Keratinocyte (primary cell): ENCODE measurements at regions not wholly inside any gene's neighbourhood (a gene's known extent, or its start where the extent isn't known, plus 50 kb on each side); places are given as distances from the start of the nearest gene placed in this dataset.

Experiments
- DNase-seq: peaks from one replicate; pipeline ENCODE4 v3.0.0-alpha.2; 2011; ENCODE audit warnings: low read depth, missing footprints, low spot score
- FAIRE-seq: peaks from 2 replicates; lab custom pipeline; 2011; peaks lifted over from hg19 to GRCh38; lab: Jason Lieb, UNC
- H2AFZ ChIP-seq: 2 replicates; pipeline ENCODE4 v1.6.0; 2012; ENCODE audit warnings: low read length, control low read depth, inconsistent platforms; ENCODE audit not compliant: control insufficient read depth
- H3K27ac ChIP-seq: 2 replicates; pipeline ENCODE4 v1.5.1; 2011; ENCODE audit warnings: low read length; ENCODE audit not compliant: control insufficient read depth, insufficient read depth
- H3K27me3 ChIP-seq: 3 replicates; pipeline ENCODE4 v1.6.0; 2011; ENCODE audit warnings: low read length; ENCODE audit not compliant: control insufficient read depth, insufficient read depth; ENCODE audit errors: extremely low read depth
- H3K36me3 ChIP-seq, 2 experiments: 2 replicates in 1 of 2; 3 replicates in 1 of 2; pipeline ENCODE4 v1.5.1; 2011; ENCODE audit warnings: low read length in 2 of 2, mild to moderate bottlenecking in 1 of 2; ENCODE audit not compliant: control insufficient read depth in 2 of 2, insufficient read depth in 2 of 2; ENCODE audit errors: extremely low read depth in 1 of 2
- H3K4me1 ChIP-seq: 3 replicates; pipeline ENCODE4 v1.5.1; 2011; ENCODE audit warnings: low read length; ENCODE audit not compliant: control insufficient read depth, insufficient read depth; ENCODE audit errors: extremely low read depth
- H3K4me2 ChIP-seq: 3 replicates; pipeline ENCODE4 v1.6.0; 2011; ENCODE audit warnings: low read depth, low read length; ENCODE audit not compliant: control insufficient read depth, insufficient read depth; ENCODE audit errors: extremely low read depth
- H3K4me3 ChIP-seq, 3 experiments: fragments of 200-600 bp in 1 of 3; sonication (generic) in 1 of 3; 2 replicates in 2 of 3; 3 replicates in 1 of 3; pipeline ENCODE4 v1.5.1; 2011 to 2016; ENCODE audit warnings: low read length in 3 of 3, mild to moderate bottlenecking in 3 of 3, control low read depth in 2 of 3, inconsistent platforms in 1 of 3, low read depth in 1 of 3, mixed read lengths in 1 of 3, mixed run types in 1 of 3, moderate library complexity in 1 of 3; ENCODE audit not compliant: control insufficient read depth in 2 of 3, insufficient read depth in 2 of 3; ENCODE audit errors: extremely low read depth in 1 of 3
- H3K79me2 ChIP-seq: 2 replicates; pipeline ENCODE4 v1.6.0; 2012; ENCODE audit warnings: low read length; ENCODE audit not compliant: control insufficient read depth, insufficient read depth
- H3K9ac ChIP-seq: 3 replicates; pipeline ENCODE4 v1.6.0; 2011; ENCODE audit warnings: low read length; ENCODE audit not compliant: control insufficient read depth, insufficient read depth; ENCODE audit errors: extremely low read depth
- H3K9me1 ChIP-seq: 3 replicates; pipeline ENCODE4 v1.6.0; 2011; ENCODE audit warnings: low read length; ENCODE audit not compliant: control insufficient read depth, insufficient read depth; ENCODE audit errors: extremely low read depth
- H3K9me3 ChIP-seq: 2 replicates; pipeline ENCODE4 v1.5.1; 2012; ENCODE audit warnings: low read depth, low read length; ENCODE audit not compliant: control insufficient read depth
- H4K20me1 ChIP-seq: 3 replicates; pipeline ENCODE4 v1.6.0; 2011; ENCODE audit warnings: low read length; ENCODE audit not compliant: control insufficient read depth, insufficient read depth; ENCODE audit errors: extremely low read depth
- CTCF ChIP-seq, 3 experiments: IDR thresholded peaks in 1 of 3; conservative IDR thresholded peaks in 1 of 3; optimal IDR thresholded peaks in 1 of 3; 2 replicates in 2 of 3; 3 replicates in 1 of 3; pipeline versions ENCODE3 to v1.5.1; 2011; ENCODE audit warnings: low read length in 3 of 3, mild to moderate bottlenecking in 3 of 3, moderate library complexity in 2 of 3, control low read depth in 1 of 3, inconsistent platforms in 1 of 3; ENCODE audit not compliant: insufficient read depth in 2 of 3; ENCODE audit errors: extremely low read depth in 1 of 3
- EZH2 ChIP-seq: IDR thresholded peaks from one replicate; pipeline ENCODE4 v1.6.1; 2012; ENCODE audit warnings: inconsistent platforms, mild to moderate bottlenecking, low read length, moderate library complexity
- dilution Hi-C: fragments of 300-500 bp; cut with MboI; formaldehyde crosslinking; loops from one replicate; pipeline ENCODE4 v1.7.0; 2020; ENCODE audit warnings: low sequenced_read_pairs; ENCODE audit not compliant: extremely low pct_ligation_motif_present

- no peaks in the 10 kb centered on the region for H3K4me1 ChIP-seq
- no peaks in the 10 kb centered on the region for H3K79me2 ChIP-seq
- no peak for TF ChIP-seq EZH2
- H4K20me1 ChIP-seq: no peaks in the 10 kb centered on the region
- no peak for DNase-seq
- no peak overlapping the region for H3K9ac ChIP-seq
- H2AFZ ChIP-seq: no peak overlapping the region
- H3K9me3 ChIP-seq: no peaks in the 10 kb centered on the region
- no peak overlapping the region for H3K4me3 ChIP-seq
- H3K9me1 ChIP-seq: no peaks in the 10 kb centered on the region
- H3K36me3 ChIP-seq: no peaks in the 10 kb centered on the region
- no peak for FAIRE-seq
- no peaks in the 10 kb centered on the region for H3K27me3 ChIP-seq
- H3K27ac ChIP-seq: no peak overlapping the region
- no peak overlapping the region for H3K4me2 ChIP-seq
- dilution Hi-C loops: no loop called here
Observed at GRCh38 chr21:19700476-19700875, 1296.9 kb upstream of the TMPRSS15 start.

GRCh38 chr21:19702726-19703125, 1295.5 kb upstream of the NCAM2 start:
- FAIRE-seq (no peak), DNase-seq (no peak)
- dilution Hi-C loops: no loop called here
- H3K9me3 ChIP-seq: no peaks in the 10 kb centered on the region
- no peaks in the 10 kb centered on the region for H3K9me1 ChIP-seq
- H2AFZ ChIP-seq: no peak overlapping the region
- H3K4me3 ChIP-seq: no peak overlapping the region
- no peak overlapping the region for H3K9ac ChIP-seq
- H3K36me3 ChIP-seq: no peaks in the 10 kb centered on the region
- no peaks in the 10 kb centered on the region for H4K20me1 ChIP-seq
- no peaks in the 10 kb centered on the region for H3K79me2 ChIP-seq
- no peaks in the 10 kb centered on the region for H3K27me3 ChIP-seq
- H3K4me2 ChIP-seq: no peak overlapping the region
- no peaks in the 10 kb centered on the region for H3K4me1 ChIP-seq
- TF ChIP-seq CTCF (optimal IDR thresholded peaks at IDR 0.05 in 1 of 3, IDR thresholded peaks at IDR 0.05 in 1 of 3, conservative IDR thresholded peaks at IDR 0.05 in 1 of 3; ENCODE audit: extremely low read depth in 1 of 3, insufficient read depth in 2 of 3, low read length in 3 of 3): no peak
- TF ChIP-seq EZH2: no peak
- H3K27ac ChIP-seq: no peak overlapping the region

GRCh38 chr21:19704832-19705231, 1293.4 kb upstream of the NCAM2 start:
- Histone ChIP-seq H3K4me3 (no peak overlapping the region), H3K27me3 (no peaks in the 10 kb centered on the region), H3K27ac (no peak overlapping the region), H3K36me3 (no peaks in the 10 kb centered on the region), H3K4me2 (no peak overlapping the region), H2AFZ (no peak overlapping the region), H3K9ac (no peak overlapping the region), H4K20me1 (no peaks in the 10 kb centered on the region), H3K9me1 (no peaks in the 10 kb centered on the region), H3K9me3 (no peaks in the 10 kb centered on the region), H3K79me2 (no peaks in the 10 kb centered on the region), H3K4me1 (no peaks in the 10 kb centered on the region)
- FAIRE-seq (no peak), DNase-seq (no peak)
- dilution Hi-C loops: no loop called here
- TF ChIP-seq EZH2 (no peak), CTCF (optimal IDR thresholded peaks at IDR 0.05 in 1 of 3, IDR thresholded peaks at IDR 0.05 in 1 of 3, conservative IDR thresholded peaks at IDR 0.05 in 1 of 3; ENCODE audit: extremely low read depth in 1 of 3, insufficient read depth in 2 of 3, low read length in 3 of 3) (no peak)
